Testis (tissue), 2 donors: ENCODE measurements at regions not wholly inside any gene's neighbourhood (a gene's known extent, or its start where the extent isn't known, plus 50 kb on each side); places are given as distances from the start of the nearest gene placed in this dataset.
A peak's percentile ranks its signal among the peaks of the same experiment; 100 is the strongest.

Experiments used
- DNase-seq: peaks from one replicate; pipeline ENCODE4 v3.0.0-alpha.2; 2019
- H3K27ac ChIP-seq, 2 donors: fragments of 200-600 bp; sonication (generic); one replicate each; pipeline ENCODE4 v1.5.1; 2019
- H3K27me3 ChIP-seq: fragments of 200-600 bp; sonication (generic); one replicate; pipeline ENCODE4 v1.5.1; 2019
- H3K36me3 ChIP-seq: fragments of 200-600 bp; sonication (generic); one replicate; pipeline ENCODE4 v1.5.1; 2017; ENCODE audit warnings: low read depth; ENCODE audit errors: missing control alignments
- H3K4me1 ChIP-seq: fragments of 200-600 bp; sonication (generic); one replicate; pipeline ENCODE4 v1.5.1; 2019
- H3K4me3 ChIP-seq, 2 donors: fragments of 200-600 bp; sonication (generic); one replicate each; pipeline ENCODE4 v1.5.1; 2017 to 2019
- H3K9me3 ChIP-seq: fragments of 200-600 bp; sonication (generic); one replicate; pipeline ENCODE4 v1.5.1; 2017
- CTCF ChIP-seq, 3 experiments: fragments of 450-650 bp in 2 of 3; fragments of 200-600 bp in 1 of 3; sonication (generic) in 1 of 3; IDR thresholded peaks; one replicate each; pipeline ENCODE4 v1.5.1; 2016 to 2019; ENCODE audit warnings: antibody characterized with exemption in 3 of 3, mild to moderate bottlenecking in 2 of 3, moderate library complexity in 1 of 3
- POLR2A ChIP-seq: fragments of 450-650 bp; IDR thresholded peaks from one replicate; pipeline ENCODE4 v1.6.1; 2017; ENCODE audit warnings: antibody characterized with exemption, mild to moderate bottlenecking, moderate library complexity
- WGBS, 2 donors: methylation state at CpG; one replicate each; pipeline ENCODE4 v1.1.5; 2018; 5-methylcytosine and 5-hydroxymethylcytosine counted together
- intact Hi-C: fragments of 100-400 bp; cut with DNase I; formaldehyde crosslinking; loops from one replicate; pipeline ENCODE4 v1.15.1; 2023; ENCODE audit warnings: low total_unique reads

- Histone ChIP-seq H3K36me3 (no peaks in the 10 kb centered on the region), H3K9me3 (no peaks in the 10 kb centered on the region), H3K4me3 (no peak overlapping the region), H3K27ac (no peak overlapping the region), H3K4me1 (no peaks in the 10 kb centered on the region), H3K27me3 (no peaks in the 10 kb centered on the region)
- no peak for TF ChIP-seq CTCF (IDR thresholded peaks at IDR 0.05)
- TF ChIP-seq POLR2A, result no peak
- no peak for DNase-seq
- 55 to 85% methylated on average over 1 of the region's 1 CpG for WGBS, 2 donors
- intact Hi-C loops, result no loop called here
Measured at GRCh38 chr18:73824671-73825070, 323.0 kb downstream of the FBXO15 start.

GRCh38 chr18:73812423-73812822, 335.2 kb downstream of the FBXO15 start:
- no peaks in the 10 kb centered on the region for H3K9me3 ChIP-seq
- H3K4me3 ChIP-seq, result peak overlapping the region; percentile 25 to 36
- DNase-seq, result peak; percentile 29
- intact Hi-C loops, result no loop called here
- H3K4me1 ChIP-seq, result no peaks in the 10 kb centered on the region
- WGBS, 2 donors, result 51 to 73% methylated on average over 11 of the region's 11 CpGs
- no peaks in the 10 kb centered on the region for H3K27me3 ChIP-seq
- TF ChIP-seq CTCF (IDR thresholded peaks at IDR 0.05) (no peak), POLR2A (no peak)
- H3K36me3 ChIP-seq, result no peaks in the 10 kb centered on the region
- no peak overlapping the region for H3K27ac ChIP-seq

DNA sequence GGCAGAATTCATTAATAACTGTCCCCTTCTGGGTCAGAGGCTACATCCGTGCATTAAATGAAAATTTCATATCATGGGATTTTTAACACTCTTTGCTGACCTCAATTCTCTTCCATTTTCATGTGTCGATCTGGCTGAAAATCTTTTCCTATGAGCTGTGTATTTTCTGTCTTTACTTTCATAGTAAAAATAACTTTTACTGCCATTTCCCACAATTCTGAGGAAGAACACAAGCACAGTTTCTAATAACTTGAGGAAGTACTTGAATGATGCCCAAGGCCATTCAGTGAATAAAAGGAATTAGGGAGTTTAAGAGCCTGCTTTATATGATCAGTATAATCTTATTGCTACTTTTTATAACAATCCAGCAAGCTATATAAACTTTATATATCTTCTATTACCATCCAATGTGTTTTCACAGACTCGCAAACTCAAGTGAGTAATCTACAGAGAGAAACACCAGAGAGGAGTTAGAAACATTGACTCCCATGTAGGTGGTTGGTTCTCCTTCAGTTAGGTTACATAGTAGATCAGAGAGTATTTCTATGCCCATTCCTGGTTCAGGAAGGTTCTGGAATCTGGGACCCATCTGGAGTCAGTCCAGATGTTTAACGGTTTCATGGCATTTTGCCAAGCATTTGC, 340.0 kb downstream of the FBXO15 start:
- Histone ChIP-seq H3K27me3 (no peaks in the 10 kb centered on the region), H3K4me3 (no peak overlapping the region), H3K4me1 (no peaks in the 10 kb centered on the region), H3K27ac (no peak overlapping the region), H3K9me3 (no peaks in the 10 kb centered on the region), H3K36me3 (no peaks in the 10 kb centered on the region)
- TF ChIP-seq POLR2A, result no peak
- TF ChIP-seq CTCF (IDR thresholded peaks at IDR 0.05), result no peak
- WGBS, 2 donors, result 56 to 59% methylated on average over 4 of the region's 4 CpGs
- intact Hi-C loops, result no loop called here
- DNase-seq, result no peak

GRCh38 chr18:73805991-73806390, 341.6 kb downstream of the FBXO15 start:
- TF ChIP-seq POLR2A (no peak), CTCF (IDR thresholded peaks at IDR 0.05) (no peak)
- no peak for DNase-seq
- intact Hi-C loops, result no loop called here

GRCh38 chr18:73797419-73797818, 350.2 kb downstream of the FBXO15 start:
- intact Hi-C loops, result no loop called here
- WGBS, 2 donors, result 81 to 88% methylated on average over 3 of the region's 3 CpGs

More at GRCh38 chr18:73805991-73806390, 341.6 kb downstream of the FBXO15 start:
- Histone ChIP-seq H3K36me3 (no peaks in the 10 kb centered on the region), H3K4me3 (no peak overlapping the region), H3K4me1 (no peaks in the 10 kb centered on the region), H3K27ac (no peak overlapping the region), H3K9me3 (no peaks in the 10 kb centered on the region), H3K27me3 (no peaks in the 10 kb centered on the region)
- 83 to 88% methylated on average over 3 of the region's 3 CpGs for WGBS, 2 donors

More at GRCh38 chr18:73797419-73797818, 350.2 kb downstream of the FBXO15 start:
- TF ChIP-seq POLR2A (no peak), CTCF (IDR thresholded peaks at IDR 0.05) (no peak)
- Histone ChIP-seq H3K27me3 (no peaks in the 10 kb centered on the region), H3K9me3 (no peaks in the 10 kb centered on the region), H3K4me1 (no peaks in the 10 kb centered on the region), H3K36me3 (no peaks in the 10 kb centered on the region), H3K4me3 (no peak overlapping the region), H3K27ac (no peak overlapping the region)
- DNase-seq, result no peak
